GM12891 (cell line): ENCODE measurements at regions not wholly inside any gene's neighbourhood (a gene's known extent, or its start where the extent isn't known, plus 50 kb on each side); places are given as distances from the start of the nearest gene placed in this dataset.
"Not testable (repeated sequence)": the region's sequence is repeated elsewhere in the genome, so short reads cannot be mapped to it uniquely, and the experiment has no call there.

Experiments
- POLR2A ChIP-seq: IDR thresholded peaks from 2 replicates; pipeline ENCODE4 v1.6.1; 2011; ENCODE audit warnings: low read depth, low read length, control low read depth
- POLR2AphosphoS5 ChIP-seq: IDR thresholded peaks from 2 replicates; pipeline ENCODE4 v1.6.1; 2011; ENCODE audit warnings: low read depth, low read length, control low read depth
- POU2F2 ChIP-seq: IDR thresholded peaks from 2 replicates; pipeline ENCODE4 v1.6.1; 2011; ENCODE audit warnings: low read depth, mild to moderate bottlenecking, control low read depth, low read length, moderate library complexity
- SPI1 ChIP-seq: IDR thresholded peaks from 2 replicates; pipeline ENCODE4 v1.6.1; 2011; ENCODE audit warnings: low read depth, low read length, control low read depth
- TAF1 ChIP-seq: IDR thresholded peaks from 2 replicates; pipeline ENCODE4 v1.6.1; 2011; ENCODE audit warnings: low read depth, low read length, control low read depth

DNA sequence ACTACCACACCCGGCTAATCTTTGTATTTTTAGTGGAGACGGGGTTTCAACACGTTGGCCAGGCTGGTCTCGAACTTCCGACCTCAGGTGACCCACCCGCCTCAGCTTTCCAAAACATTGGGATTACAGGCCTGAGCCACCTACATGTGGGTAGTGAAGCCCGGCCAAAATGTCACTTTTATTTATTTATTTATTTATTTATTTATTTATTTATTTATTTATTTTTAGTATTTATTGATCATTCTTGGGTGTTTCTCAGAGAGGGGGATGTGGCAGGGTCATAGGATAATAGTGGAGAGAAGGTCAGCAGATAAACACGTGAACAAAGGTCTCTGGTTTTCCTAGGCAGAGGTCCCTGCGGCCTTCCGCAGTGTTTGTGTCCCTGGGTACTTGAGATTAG, 162.8 kb upstream of the MEX3C start:
- TF ChIP-seq POLR2AphosphoS5, POLR2A, TAF1, POU2F2, SPI1: not testable (repeated sequence)
